22Rv1 (cell line): ENCODE measurements at regions not wholly inside any gene's neighbourhood (a gene's known extent, or its start where the extent isn't known, plus 50 kb on each side); places are given as distances from the start of the nearest gene placed in this dataset.

Experiments used
- H3K27ac ChIP-seq: fragments of 450-650 bp; 2 replicates; pipeline ENCODE4 v1.5.1; 2017
- ZFX ChIP-seq: fragments of 450-650 bp; IDR thresholded peaks from 2 replicates; pipeline ENCODE4 v1.6.1; 2017; ENCODE audit warnings: antibody characterized with exemption, borderline replicate concordance
- TF ChIP-seq, protein P1 (sequence below): fragments of 450-650 bp; IDR thresholded peaks from 2 replicates; pipeline ENCODE4 v1.5.1; 2017; ENCODE audit warnings: mild to moderate bottlenecking

DNA sequence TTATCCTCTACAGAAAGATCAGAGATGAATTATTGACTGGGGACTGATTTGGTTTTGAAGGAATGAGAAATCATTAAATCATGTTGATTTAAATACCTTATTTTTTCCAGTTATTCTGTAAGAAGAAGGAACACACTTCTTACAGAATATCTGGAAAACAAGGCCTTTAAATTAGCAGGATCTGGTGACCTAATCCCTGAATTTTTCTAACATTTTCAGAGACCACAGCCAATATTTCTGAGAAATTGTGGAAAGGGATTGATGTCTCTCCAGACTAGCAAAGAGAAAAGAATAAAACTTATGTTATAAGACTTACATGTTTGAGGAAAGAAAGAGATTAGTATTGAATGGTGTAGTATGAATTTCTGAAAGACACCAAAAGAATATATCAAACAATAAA lies 104.0 kb downstream of the KCNE4 start:
- no peak overlapping the region for H3K27ac ChIP-seq
- TF ChIP-seq ZFX: no peak
- TF ChIP-seq, protein P1, sequence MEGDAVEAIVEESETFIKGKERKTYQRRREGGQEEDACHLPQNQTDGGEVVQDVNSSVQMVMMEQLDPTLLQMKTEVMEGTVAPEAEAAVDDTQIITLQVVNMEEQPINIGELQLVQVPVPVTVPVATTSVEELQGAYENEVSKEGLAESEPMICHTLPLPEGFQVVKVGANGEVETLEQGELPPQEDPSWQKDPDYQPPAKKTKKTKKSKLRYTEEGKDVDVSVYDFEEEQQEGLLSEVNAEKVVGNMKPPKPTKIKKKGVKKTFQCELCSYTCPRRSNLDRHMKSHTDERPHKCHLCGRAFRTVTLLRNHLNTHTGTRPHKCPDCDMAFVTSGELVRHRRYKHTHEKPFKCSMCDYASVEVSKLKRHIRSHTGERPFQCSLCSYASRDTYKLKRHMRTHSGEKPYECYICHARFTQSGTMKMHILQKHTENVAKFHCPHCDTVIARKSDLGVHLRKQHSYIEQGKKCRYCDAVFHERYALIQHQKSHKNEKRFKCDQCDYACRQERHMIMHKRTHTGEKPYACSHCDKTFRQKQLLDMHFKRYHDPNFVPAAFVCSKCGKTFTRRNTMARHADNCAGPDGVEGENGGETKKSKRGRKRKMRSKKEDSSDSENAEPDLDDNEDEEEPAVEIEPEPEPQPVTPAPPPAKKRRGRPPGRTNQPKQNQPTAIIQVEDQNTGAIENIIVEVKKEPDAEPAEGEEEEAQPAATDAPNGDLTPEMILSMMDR: no peak

DNA sequence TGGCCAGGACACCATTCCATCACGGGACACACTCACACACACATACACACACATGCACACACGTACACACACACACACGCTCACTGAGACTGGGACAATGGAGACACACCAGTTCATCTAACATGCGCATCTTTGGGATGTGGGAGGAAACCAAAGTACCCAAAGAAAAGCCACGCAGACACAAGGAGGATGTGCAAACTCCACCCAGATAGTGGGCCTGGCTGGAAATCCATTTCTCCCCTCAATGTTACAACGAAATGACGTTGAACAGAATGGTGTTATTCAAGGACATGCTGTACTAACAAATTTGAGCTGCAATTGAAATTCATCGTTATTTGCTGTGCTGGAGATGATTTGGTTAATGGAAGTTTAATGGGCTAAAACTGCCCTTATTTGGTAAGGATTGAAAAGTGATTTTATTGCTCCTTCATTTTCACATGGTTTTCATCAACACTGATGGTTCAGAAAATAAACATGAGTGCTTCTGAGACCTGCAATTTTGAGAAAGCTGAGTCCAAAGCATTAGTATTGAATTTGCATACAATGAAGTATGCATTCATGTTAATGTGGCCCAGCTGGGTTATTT lies 110.0 kb downstream of the KCNE4 start:
- TF ChIP-seq, protein P1: no peak
- TF ChIP-seq ZFX: no peak
- H3K27ac ChIP-seq: no peak overlapping the region

DNA sequence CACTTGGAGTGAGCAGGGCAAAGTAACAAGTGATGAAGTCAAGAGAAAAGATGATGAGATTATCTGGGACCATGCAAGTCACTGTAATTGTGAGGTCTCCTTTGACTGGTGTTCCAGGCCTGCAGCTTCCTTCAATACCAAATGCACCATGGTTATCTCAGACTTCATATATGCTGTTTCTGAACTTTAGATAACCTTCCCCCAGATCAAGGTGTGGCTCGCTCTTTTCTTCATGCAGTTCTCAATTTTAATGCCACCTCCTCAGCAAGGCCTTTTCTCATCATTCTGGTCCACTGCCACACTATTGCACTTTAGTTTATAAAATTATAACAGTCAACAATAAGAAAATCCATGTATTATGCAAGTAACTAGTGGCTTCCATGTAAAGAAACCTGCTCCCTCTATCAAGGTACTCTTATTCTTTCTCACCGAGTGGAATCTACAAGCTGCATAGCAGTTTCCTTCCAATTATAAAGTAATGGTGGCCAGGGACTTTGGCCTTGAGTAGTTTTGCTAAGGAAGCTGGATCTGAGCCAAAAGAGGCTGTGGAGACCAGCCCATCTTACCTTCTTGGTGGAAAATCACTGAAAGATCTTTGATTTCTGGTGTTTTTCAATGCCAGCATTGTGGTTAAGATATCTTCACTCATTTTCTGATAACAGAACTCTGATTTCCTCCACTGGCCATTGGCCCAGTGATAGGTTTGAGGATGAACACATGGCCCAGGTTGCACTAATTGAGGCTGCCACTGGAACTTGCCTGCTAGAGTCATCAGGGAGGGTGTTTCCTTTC lies 113.6 kb downstream of the KCNE4 start:
- no peak overlapping the region for H3K27ac ChIP-seq
- TF ChIP-seq ZFX: no peak

DNA sequence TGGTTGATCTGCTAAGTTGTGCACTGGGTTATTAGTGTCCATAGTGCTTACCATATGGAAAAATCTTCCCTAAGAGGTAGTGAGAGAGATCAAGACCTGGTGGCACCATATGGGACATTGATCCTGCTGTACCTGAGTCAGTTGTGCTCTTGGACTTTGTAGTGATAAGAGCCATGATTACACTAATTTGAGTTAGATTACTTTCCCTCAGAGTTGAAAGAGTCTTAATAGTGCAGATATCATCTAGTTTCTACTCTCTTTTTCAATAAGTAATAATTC lies 114.2 kb downstream of the KCNE4 start:
- no peak overlapping the region for H3K27ac ChIP-seq
- no peak for TF ChIP-seq ZFX
- TF ChIP-seq, protein P1: no peak

DNA sequence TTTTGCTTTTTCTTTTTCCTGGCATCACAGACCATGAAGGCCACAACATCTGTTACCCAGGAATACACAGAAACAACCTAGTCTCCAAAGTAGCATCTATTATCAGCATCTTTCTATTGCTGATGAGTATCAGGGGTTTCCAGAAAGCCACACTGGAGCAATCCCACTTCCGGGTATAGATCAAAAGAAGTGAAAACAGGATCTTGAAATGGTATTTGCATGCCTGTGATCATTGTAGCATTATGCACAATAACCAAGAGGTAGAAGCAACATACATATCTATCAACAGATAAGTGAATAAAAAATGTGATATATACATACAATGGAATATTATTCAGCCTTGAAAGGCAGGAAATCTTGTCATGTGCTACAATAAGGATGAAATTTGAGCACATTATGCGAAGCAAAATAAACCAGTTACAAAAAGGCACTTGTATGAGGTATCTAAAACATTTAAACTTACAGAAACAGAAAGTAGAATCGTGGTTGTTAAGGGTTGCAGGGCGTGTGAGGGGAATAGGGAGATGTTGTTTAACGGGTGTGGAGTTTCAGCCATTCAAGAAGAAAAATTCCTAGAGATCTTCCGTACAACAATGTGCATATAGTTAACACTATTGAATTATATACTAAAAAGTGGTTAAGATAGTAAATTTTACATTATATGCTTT lies 115.1 kb downstream of the KCNE4 start:
- no peak for TF ChIP-seq ZFX
- TF ChIP-seq, protein P1: no peak
- H3K27ac ChIP-seq: no peak overlapping the region

DNA sequence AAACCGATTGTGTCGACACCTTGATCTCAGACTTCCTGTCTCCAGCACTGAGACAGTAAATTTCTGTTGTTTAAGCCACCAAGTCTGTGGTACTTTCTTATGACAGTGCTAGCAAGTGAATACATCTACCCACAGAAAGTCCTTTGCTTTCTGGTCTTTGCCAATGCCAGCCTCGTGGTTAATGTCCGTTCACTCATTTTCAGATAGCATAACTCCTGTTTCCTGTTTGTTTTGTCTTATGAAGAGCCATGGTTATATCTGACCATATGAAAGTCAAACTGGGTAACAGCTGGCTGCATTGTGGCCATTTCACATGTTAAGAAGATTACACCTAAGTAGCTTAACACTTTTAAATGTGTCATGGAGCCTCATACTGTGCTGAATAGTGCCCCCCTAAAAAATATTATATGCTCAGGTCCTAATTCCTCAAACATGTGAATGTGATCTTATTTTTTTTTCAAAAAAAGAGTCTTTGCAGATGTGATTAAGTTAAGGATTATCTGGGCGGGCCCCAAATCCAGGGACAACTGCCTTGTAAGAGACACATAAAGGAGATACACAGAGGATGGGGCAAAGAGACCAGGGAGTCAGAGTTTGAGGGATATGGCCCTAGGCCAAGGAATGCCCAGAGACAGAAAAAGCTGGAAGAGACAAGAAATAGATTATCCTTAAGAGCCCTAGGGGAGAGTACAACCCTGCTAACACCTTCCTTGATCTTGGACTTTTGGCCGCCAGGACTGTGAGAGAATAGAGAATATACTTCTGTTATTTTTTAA lies 118.0 kb downstream of the KCNE4 start:
- TF ChIP-seq, protein P1: no peak
- H3K27ac ChIP-seq: no peak overlapping the region

DNA sequence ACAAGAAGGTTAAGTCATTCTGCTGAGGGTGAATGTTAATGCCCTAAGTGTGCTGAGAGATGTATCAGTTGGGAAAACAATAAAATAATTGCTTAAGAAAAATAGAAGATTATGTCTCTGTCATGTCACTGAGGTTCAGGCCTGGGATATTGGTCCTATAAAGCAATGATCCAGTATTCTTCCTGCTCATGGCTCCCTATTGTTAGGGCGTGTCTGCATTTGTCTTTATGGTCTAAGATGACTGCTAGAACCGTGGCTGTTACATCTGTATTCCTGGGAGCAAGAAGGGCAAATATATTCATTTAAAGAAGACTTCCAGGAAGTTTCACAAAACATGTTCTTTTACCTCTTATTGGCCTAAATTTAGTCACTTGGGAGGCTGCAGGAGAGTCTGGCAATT lies 125.0 kb downstream of the KCNE4 start:
- H3K27ac ChIP-seq: no peak overlapping the region
- TF ChIP-seq ZFX: no peak
- TF ChIP-seq, protein P1: no peak
